ENCODE measurements at regions not wholly inside any gene's neighbourhood (a gene's known extent, or its start where the extent isn't known, plus 50 kb on each side); places are given as distances from the start of the nearest gene placed in this dataset.

- no peak for DNase-seq (ENCODE audit: low read depth)
Measured at GRCh38 chr22:44554411-44554810, 56.4 kb upstream of the RTL6 start.

DNA sequence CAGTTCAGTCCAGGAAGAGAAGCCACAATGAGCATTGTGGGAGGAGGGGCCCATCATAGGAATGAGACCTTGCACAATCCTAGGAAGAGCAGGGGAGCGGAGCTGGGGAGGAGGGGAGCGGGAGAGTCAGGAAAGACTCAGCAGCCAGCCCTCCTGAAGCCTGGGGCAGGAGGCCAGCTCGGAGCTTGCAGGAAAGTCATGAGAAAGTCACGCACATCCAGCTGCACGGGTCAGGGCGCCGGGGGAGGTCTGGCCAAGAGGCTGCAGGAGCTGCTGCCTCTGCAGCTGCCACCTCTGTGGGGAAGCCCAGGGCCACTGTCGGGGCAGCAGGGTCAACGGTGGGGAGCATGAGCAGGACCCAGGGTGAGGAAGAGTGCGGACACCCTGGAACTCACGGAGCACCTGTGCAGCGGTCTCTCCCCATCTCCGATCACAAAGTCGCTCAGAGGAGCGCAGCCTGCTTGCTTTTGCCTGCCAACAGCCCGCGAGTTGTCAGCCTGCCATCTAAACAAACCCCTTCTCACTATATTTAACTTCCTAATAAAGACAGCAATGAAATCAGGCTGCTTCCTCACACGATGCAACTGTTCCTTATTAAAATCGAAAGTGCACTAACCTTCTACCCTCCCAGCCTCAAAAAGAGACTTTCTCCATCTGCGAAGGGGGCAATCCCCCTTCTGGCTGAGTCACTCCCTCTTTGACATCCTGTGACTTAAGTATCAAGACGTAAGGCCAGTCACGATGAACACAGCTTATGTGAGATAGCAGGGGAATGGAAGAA lies 52.9 kb upstream of the RTL6 start:
- DNase-seq (ENCODE audit: low read depth), result peak; percentile 80

GRCh38 chr22:44549701-44550100 lies 51.7 kb upstream of the RTL6 start:
- DNase-seq (ENCODE audit: low read depth), result no peak

- DNase-seq (ENCODE audit: low read depth), result no peak
Measured at GRCh38 chr22:44548981-44549380, 50.9 kb upstream of the RTL6 start.

All from iris pigment epithelial cell (primary cell).